GM21576 (cell line): ENCODE measurements at regions not wholly inside any gene's neighbourhood (a gene's known extent, or its start where the extent isn't known, plus 50 kb on each side); places are given as distances from the start of the nearest gene placed in this dataset.

Source experiments
- ATAC-seq: cut with Tn5 transposase; IDR thresholded peaks from one replicate; pipeline ENCODE4 v1.9.1; 2021; ENCODE audit warnings: mild to moderate bottlenecking, moderate library complexity; ENCODE audit not compliant: unreplicated experiment

- ATAC-seq, result no peak
Observed at GRCh38 chr3:31277582-31277981, 255.1 kb upstream of the STT3B start.

GRCh38 chr3:31278532-31278931 is 254.2 kb upstream of the STT3B start:
- ATAC-seq, result no peak

GRCh38 chr3:31284776-31285175 is 247.9 kb upstream of the STT3B start:
- no peak for ATAC-seq

GRCh38 chr3:31285833-31286486 is 246.8 kb upstream of the STT3B start:
- ATAC-seq, result no peak

GRCh38 chr3:31288224-31288623 is 244.5 kb upstream of the STT3B start:
- ATAC-seq, result no peak

GRCh38 chr3:31288641-31289100 is 244.1 kb upstream of the STT3B start:
- no peak for ATAC-seq

- no peak for ATAC-seq
Observed at GRCh38 chr3:31289584-31289983, 243.1 kb upstream of the STT3B start.

GRCh38 chr3:31290046-31290445 is 242.7 kb upstream of the STT3B start:
- no peak for ATAC-seq

- no peak for ATAC-seq
Observed at GRCh38 chr3:31291818-31292217, 240.9 kb upstream of the STT3B start.

GRCh38 chr3:31294430-31295149 is 238.1 kb upstream of the STT3B start:
- ATAC-seq, result no peak

- no peak for ATAC-seq
Observed at GRCh38 chr3:31295150-31295765, 237.5 kb upstream of the STT3B start.

GRCh38 chr3:31297726-31298298 is 234.9 kb upstream of the STT3B start:
- no peak for ATAC-seq

- no peak for ATAC-seq
Observed at GRCh38 chr3:31300456-31301443, 232.0 kb upstream of the STT3B start.

- ATAC-seq, result no peak
Observed at GRCh38 chr3:31302343-31302742, 230.4 kb upstream of the STT3B start.

- no peak for ATAC-seq
Observed at GRCh38 chr3:31305340-31305739, 227.4 kb upstream of the STT3B start.

GRCh38 chr3:31307131-31307785 is 225.5 kb upstream of the STT3B start:
- no peak for ATAC-seq

GRCh38 chr3:31311559-31311958 is 221.2 kb upstream of the STT3B start:
- no peak for ATAC-seq

GRCh38 chr3:31312400-31312799 is 220.3 kb upstream of the STT3B start:
- ATAC-seq, result no peak

- no peak for ATAC-seq
Observed at GRCh38 chr3:31314258-31314657, 218.5 kb upstream of the STT3B start.

- no peak for ATAC-seq
Observed at GRCh38 chr3:31319332-31319731, 213.4 kb upstream of the STT3B start.
